ENCODE measurements at regions not wholly inside any gene's neighbourhood (a gene's known extent, or its start where the extent isn't known, plus 50 kb on each side); places are given as distances from the start of the nearest gene placed in this dataset.

DNA sequence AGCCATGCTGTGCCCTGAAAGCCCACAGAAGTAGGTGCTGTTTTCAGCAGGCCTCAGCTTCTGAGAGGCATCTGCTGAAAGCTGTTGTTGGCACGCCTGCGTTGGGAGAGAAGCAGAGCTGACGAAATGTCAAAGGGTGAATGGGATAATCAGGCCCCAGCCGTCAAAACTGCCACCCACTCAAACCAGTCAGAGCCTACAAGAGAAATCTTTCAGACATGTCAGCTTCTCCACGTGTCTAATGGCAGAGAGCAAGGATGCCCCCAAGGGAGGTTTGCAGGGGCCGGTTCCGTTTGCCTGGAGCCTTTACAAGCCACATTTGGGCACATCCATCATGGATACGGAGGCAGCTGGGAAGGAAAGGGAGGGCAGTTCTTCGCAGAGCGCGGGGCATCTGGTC lies 568.2 kb upstream of the EEF2KMT start:
- no peak for DNase-seq (ENCODE audit: low read depth in 2 of 3, low spot score in 2 of 3)

DNA sequence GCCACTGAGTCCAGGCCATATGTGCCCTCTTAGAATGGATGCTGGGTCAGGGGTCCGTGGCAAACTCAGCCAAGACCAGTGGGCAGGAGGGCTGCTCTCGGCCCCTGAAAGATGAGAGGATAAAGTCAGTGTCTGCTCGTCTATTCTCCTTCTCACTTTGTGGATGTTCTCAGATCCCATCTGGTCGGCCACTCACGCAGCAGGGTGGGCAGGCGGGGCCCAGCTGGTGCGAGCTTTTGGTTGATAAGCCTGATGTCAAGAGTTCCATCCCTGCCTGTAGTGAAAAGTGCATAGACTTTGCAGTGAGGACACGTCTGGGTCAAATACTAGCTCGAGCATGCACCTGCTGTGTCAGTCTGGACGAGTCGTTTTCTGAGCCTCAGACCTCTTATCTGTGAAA lies 556.2 kb upstream of the EEF2KMT start:
- DNase-seq (ENCODE audit: low read depth in 2 of 3, low spot score in 2 of 3): no peak

DNA sequence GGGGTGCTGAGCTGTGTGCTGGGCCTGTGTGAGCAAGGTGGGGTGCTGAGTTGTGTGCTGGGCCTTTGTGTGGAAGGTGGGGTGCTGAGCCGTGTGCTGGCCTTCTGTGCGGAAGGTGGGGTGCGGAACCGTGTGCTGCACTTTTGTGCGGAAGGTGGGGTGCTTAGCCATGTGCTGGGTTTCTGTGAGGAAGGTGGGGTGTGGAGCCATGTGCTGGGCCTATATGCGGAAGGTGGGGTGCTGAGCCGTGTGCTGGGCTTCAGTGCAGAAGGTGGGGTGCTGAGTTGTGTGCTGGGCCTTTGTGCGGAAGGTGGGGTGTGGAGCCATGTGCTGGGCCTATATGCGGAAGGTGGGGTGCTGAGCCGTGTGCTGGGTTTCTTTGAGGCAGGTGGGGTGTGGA lies 555.4 kb upstream of the EEF2KMT start:
- DNase-seq (ENCODE audit: low read depth in 2 of 3, low spot score in 2 of 3): no peak

DNA sequence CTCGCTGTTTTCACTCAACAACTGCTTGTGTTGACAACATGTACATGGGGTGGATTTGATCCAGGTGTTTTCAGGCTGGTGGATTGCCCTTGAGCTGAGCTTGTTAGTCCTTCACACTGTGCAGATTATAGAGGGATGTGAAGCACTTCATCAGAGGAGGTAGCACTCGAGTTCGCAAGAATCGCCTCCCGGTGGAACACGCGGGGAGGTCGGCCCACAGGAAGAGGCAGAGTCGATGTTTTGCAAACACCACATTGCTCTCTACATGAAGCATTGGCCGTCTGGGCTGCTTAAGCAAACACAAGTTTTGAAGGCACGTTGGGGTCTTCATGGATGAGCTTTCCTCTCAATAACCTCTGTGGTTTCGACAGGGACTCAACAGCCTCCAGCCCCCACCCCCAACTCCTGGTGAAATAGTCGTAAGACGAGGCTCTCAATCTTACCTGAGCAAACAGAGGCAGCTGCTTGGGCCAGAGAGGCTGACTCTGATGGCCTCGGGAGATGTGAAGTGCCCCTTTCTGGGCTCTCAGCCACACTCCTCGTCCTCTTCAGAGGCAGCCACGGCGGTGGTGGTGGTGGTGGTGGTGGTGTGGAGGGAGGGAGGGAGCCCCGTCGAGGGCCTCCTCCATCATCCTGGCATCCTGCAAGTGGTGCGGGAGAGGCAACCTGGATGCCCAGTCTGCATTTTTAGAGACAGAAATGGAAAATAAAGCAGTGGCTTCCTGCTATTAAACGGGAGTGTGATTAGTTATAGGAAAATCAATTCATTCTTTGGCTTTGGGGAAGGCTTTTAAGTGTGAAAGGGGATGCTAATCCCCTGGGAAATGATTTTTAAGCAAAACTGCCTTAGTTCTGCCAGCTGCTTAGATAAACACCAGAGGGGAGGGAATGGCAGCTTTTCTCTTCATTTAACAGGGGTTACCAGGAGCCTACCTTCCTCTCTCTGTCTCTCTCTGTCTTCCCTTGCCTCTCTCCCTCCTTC lies 552.5 kb upstream of the EEF2KMT start:
- DNase-seq (ENCODE audit: low read depth in 2 of 3, low spot score in 2 of 3): no peak

DNA sequence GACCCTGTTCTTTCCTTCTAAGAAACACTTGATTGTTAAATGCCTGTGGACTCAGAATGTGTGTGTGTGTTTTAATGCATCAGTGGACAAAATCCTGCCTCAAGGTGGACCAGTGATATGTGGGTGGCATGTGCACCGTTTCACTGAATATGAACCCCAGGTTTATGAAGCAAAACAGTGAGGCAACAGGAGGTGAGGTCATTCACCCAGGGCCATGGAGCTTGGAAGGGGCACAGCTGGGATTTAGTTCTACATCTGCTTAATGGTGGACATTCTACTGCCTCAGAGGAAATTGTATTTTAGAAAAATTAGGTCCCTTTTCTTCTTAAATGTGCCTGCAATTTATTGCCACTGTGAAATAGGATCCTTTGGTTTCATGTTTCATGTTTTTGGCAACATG lies 549.5 kb upstream of the EEF2KMT start:
- no peak for DNase-seq (ENCODE audit: low read depth in 2 of 3, low spot score in 2 of 3)

DNA sequence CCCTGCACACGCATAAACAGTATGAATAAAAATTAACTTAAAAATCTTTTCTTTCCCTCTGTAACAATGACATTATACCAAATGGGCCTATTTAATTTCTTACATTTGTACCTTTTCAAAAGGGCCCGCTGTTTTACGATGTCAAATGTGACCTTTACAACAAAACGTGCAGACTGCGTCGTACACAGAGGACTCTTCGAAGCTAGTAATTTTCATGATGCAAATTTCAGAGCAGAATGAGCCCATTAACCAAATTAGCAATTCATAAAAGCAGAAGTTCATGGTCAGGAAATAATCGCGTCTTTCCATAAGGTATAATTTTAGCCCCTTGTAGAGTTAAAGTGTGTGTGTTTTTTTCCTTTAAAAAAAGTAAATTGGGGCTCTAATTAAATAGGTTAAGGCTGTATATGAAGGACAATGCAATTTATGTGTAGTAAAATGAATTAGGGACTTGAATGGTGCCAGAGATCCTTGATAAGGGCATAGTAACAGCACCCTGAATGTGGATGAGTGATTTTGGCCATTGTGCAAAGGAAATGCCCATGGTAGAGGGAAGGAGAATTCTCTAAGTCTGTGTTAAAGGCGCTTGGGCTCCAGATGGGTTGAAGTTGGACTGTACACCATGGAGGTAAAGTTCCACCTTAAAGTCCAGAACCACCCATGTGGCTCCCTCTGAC lies 546.4 kb upstream of the EEF2KMT start:
- no peak for DNase-seq (ENCODE audit: low read depth in 2 of 3, low spot score in 2 of 3)

DNA sequence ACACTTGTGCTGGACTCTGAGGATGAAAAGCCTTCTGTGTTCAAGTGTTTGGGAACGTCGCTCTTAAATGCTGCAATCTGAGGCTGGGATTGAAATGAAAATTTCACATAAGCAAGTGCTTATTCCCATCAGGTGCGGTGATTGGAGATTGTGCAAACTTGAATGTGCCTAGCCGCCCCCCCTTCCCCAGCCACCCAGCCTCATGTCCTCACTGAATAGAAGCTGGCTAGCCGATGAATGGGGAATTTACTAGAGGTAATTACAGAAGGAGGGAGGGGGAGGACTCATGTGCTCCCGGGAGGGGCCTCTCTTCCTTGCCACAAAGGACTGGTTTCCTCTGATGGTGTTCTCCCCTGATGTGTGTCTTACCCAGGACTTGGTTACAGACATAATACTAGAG lies 544.8 kb upstream of the EEF2KMT start:
- DNase-seq (ENCODE audit: low read depth in 2 of 3, low spot score in 2 of 3): no peak

DNA sequence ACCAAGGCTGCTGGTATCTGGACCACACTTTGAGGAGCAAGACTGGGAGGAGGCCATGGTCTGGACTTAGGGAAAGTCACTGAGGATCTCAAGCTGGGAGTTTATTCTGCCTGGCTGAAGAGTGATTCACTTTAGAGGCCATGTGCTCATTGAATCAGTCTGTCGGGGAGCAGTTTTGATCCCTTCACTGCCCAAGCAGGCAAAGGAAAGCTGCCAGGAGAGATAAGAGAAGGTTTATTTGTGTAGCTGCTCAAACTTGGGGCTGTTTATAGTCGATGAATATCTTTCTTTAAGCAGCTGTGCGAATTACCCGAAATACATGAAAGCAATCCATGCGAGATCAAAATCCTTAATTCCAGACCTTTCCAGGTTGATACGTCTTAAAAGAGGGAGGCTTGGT lies 544.4 kb upstream of the EEF2KMT start:
- no peak for DNase-seq (ENCODE audit: low read depth in 2 of 3, low spot score in 2 of 3)

DNA sequence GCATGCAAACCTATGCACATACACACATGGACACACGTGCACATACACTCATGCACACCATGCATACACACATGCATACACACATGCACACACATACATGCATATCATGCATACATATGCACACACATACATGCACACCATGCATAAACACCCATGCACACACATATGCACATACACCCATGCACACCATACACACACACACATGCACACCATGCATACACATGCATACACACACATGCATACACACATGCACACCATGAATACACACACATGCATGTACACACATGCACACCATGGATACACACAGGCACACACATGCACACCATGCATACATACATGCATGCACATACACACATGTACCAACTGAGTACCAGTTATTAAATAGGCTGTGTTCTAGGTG lies 543.3 kb upstream of the EEF2KMT start:
- DNase-seq (ENCODE audit: low read depth in 2 of 3, low spot score in 2 of 3): no peak

DNA sequence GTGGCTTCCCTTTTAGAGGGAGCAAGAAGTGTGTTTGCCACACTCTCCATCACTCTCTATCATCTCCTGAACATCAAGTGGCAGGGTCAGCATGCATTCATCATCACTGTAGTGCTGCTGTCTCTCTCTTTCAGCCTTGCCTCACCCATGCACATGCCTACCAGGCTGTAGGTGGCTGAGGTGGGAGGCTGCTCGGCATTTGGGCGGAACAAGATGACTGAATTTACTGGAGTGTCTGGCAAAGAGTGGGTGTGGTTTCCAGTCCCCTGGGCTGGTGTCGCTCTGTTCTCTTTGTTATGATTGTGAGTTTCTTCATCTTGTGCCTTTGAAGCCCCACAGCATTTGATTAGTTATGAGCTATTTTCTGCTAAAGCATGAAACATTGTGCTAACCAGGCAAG lies 541.9 kb upstream of the EEF2KMT start:
- DNase-seq (ENCODE audit: low read depth in 2 of 3, low spot score in 2 of 3): no peak

DNA sequence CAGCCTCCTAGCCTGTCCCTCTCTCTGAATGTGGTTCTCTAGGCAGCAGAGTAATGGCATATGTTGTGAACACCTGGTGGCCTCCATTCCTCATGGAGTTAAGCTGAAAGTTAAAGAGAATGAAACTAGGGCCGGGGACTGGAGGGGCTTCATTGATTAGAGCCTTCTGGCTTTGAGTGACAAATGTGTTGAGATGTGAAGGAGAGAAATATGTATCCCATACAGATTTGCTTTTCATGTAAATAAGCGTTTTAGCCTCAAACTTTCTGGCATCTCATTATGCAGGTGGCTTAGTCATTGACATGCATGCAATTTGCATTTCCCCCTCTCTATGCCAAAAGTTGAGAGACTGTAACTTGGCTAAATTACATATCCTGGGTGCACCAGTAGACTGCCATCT lies 537.7 kb upstream of the EEF2KMT start:
- DNase-seq (ENCODE audit: low read depth in 2 of 3, low spot score in 2 of 3): no peak

DNA sequence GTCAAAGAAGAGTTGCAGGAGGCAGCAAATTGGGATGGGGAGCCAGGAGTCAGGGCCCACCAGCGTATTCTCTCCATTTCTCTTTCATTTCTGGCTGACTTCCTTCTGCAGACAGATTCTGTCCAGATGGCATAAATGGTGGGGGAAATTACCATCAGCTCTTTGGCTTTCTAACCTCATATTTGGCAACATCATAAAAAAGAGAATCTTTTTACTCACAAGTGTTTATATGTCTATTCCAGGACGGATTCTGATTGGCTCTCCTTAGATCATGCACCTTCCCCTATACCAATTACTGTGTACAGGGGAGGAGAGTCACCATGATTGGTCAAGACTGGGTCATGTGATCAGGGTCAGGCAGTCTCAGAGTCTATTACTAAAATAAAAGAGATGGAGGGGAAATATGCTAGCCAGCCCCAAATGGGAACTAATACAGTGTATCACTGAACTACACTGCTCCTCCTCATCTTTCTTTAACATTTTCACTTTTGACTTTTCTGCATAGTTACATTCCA lies 537.1 kb upstream of the EEF2KMT start:
- no peak for DNase-seq (ENCODE audit: low read depth in 2 of 3, low spot score in 2 of 3)

DNA sequence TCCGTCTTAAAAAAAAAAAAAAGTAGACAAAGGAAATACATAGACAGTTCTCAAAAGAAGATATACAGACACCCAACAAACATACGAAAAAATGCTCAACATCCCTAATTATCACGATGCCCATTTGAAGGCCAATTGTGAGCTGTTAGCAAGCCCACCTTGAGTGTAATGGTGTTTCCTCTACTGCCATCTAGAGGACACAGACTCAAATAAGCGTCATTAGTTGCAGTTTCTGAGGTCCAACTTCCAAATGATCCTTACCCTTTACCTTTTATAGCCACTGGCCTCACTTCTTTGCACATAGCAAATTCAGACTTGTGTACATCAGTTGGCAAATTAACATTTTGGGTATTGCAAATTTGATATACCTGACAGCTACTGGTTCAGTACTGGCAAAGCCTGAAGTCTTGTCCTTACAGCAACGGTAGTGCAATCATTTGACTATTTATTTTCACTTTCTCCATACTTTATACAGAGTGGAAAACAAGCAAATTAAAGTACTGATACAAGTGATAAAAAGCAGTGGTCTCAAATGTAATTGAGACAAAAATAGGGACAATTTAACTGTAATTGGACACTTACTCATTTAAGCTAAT lies 536.3 kb upstream of the EEF2KMT start:
- peak in 1 of 3 donors; percentile 29 for DNase-seq (ENCODE audit: low read depth in 2 of 3, low spot score in 2 of 3)

DNA sequence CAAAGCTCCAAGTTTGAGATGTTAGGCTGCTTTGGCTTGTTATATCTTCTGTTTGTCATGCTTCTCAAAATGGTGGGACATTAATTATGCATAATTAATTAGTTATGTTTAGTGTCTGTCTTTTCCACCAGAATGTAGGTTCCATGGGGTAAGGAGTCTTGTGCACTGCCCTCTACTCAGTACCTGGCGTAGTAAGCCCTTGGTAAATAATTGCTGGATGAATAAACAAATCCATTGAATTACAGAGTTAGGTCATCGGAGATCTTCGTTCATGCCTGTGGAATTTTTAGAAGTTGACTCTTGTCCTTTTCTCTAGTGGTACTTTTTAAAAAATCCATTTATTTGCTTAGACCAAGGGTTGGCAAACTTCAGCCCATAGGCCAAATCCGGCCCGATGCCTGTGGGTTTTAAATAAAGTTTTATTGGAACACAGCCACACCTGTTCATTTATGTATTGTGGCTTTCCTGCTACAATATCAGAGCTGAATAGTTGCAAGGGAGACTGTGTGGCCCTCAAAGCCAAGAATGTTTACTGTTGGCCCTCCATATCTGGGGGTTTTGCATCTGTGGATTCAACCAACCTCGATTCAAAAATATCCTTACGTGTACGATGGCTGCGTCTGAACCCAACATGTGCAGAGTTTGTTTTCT lies 524.8 kb upstream of the EEF2KMT start:
- no peak for DNase-seq (ENCODE audit: low read depth in 2 of 3, low spot score in 2 of 3)

DNA sequence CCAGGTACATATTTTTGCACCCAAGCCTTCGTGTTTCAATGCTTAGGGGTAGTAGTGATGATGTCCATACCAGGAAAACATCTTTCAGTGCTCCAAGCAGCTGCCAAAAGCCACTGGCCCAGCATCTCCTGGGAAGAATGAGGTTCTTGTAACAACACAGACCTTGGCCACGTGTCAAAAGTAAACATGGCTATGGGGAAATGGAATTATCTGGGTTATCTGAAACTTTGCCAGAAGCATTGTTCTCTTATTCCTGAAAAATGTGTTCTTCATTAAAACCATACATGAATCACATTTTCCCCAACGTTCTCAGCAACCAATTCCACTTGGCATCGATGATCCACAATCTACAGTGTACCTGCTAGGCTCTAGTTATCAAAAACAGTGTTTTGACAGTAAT lies 524.2 kb upstream of the EEF2KMT start:
- no peak for DNase-seq (ENCODE audit: low read depth in 2 of 3, low spot score in 2 of 3)

DNA sequence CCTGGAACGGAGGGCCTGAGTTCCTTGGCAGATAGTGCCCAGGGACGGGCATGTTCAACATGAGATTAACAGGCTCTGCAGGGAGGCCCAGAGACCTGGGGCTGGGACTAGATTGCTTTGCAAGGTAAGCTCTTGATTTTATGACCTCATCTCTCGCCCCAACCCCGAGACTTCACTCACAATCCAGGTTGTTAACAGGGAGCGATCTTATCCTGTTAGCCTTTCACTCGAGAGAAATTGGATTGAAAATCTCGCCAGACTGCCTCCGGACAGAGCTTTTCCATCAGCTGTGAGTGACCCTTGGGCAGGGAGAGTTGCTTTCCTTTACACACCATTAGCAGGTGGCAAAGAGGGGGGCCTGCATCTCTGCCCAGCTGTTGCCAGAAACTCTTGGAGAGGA lies 521.7 kb upstream of the EEF2KMT start:
- no peak for DNase-seq (ENCODE audit: low read depth in 2 of 3, low spot score in 2 of 3)

DNA sequence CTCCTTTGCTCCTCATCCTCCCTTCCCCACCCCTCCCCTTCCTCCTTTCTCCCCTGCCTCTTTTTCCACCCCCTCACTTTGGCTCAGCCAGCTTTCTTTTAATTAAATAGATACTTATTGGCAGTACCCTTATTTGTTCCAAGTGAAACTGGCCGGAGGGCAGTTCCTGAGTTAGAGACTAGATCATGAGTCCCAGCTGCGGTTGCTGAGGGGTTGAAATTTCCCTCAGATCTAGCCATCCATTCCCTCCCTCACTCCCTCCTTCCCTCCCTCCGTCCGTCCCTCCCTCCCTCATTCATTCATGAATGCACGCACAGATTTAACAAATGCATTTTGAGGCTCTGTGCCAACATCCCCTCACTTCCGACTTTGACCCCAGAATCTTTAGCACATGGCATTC lies 519.2 kb upstream of the EEF2KMT start:
- no peak for DNase-seq (ENCODE audit: low read depth in 2 of 3, low spot score in 2 of 3)

DNA sequence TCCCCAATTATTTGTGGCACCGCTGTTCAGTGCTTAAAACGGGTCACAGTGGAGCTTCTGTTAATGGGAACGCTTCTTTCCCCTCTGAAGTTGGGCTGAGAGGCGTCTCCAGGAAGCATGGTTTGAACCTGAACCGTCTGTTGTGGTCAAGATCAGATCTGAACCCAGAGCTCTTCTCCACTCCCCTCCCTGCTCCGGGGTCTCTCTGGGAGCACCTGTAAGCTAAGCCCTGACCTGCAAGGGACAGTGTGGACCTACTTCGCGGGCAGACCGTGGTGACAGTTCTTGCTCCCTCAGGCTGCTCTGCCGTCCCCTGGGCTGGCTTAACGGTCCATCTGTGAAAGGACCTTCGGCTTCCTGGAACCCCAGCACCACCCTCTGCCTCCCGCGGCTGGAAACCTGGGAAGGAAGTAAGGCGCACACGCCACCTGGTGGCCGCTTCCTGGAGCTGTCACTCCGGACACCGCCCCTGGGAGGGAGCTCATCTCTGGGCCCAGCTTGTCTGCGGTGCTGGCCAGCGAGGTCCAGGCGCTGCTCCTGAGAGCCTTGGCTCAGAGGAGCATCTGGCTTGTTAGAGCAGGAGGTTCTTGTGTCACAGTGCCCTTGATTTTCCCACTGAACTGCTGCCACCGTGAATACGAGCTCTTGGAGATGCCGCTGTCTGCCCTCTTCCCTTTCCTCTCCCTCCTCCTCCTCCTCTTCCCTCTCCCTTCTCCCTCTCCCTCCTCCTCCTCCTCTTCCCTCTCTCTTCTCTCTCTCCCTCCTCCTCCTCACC lies 518.5 kb upstream of the EEF2KMT start:
- DNase-seq (ENCODE audit: low read depth in 2 of 3, low spot score in 2 of 3): peak in 2 of 3 donors; percentile 33 to 52

DNA sequence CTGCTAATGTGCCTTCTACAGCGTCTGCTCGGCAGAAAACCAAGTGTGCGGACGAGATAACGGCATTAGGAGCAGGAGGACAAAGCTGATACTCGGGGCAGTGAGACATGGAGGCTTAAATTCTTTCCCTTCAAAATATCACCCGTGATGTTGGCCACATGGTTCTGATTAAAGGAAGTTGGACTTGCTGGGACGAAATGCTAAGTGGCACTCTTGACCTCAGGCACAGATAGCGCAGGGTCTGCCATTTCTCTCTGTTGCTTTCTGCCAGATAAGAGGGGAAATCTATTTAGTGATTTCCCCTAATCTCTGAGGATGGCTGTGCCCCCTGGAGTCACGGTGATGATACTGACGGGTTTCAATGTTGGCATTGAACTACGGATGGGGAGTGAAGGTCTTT lies 509.6 kb upstream of the EEF2KMT start:
- DNase-seq (ENCODE audit: low read depth in 2 of 3, low spot score in 2 of 3): no peak

DNA sequence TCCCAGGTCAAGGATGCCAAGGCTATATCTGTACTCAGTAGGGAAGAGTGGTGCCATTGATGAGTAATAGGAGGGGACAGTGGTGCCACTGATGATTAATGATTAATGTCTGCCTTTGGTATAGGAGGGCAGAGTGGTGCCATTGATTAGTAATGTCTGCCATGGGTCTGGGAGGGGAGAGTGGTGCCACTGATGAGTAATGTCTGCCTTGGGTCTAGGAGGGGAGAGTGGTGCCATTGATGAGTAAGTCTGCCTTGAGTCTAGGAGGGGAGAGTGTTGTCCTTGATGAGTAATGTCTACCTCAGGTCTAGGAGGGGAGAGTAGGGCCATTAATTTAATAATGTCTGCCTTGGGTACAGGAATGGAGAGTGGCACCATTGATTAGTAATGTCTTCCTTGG lies 507.8 kb upstream of the EEF2KMT start:
- no peak for DNase-seq (ENCODE audit: low read depth in 2 of 3, low spot score in 2 of 3)
